RWPE2 (cell line): ENCODE measurements at regions not wholly inside any gene's neighbourhood (a gene's known extent, or its start where the extent isn't known, plus 50 kb on each side); places are given as distances from the start of the nearest gene placed in this dataset.

Experiments used
- ATAC-seq: fragments of 200-7000 bp; cut with Tn5 transposase; 3 replicates; pipeline ENCODE4 v1.9.1; 2021; ENCODE audit warnings: low read depth
- DNase-seq: peaks from one replicate; pipeline ENCODE4 v3.0.0-alpha.2; 2020; ENCODE audit warnings: low spot score
- H3K27ac ChIP-seq: fragments of 450-650 bp; 2 replicates; pipeline ENCODE4 v1.5.1; 2017; ENCODE audit warnings: mild to moderate bottlenecking; ENCODE audit not compliant: poor library complexity, severe bottlenecking
- H3K27me3 ChIP-seq: fragments of 250-450 bp; sonication (Bioruptor Pico); 2 replicates; pipeline ENCODE4 v1.5.1; 2021; ENCODE audit warnings: mild to moderate bottlenecking, moderate library complexity; ENCODE audit not compliant: insufficient read depth, poor library complexity, severe bottlenecking
- H3K36me3 ChIP-seq: fragments of 250-450 bp; sonication (Bioruptor Pico); 2 replicates; pipeline ENCODE4 v1.5.1; 2020; ENCODE audit warnings: low read depth, mild to moderate bottlenecking, moderate library complexity
- H3K4me1 ChIP-seq: fragments of 250-450 bp; sonication (Bioruptor Pico); 2 replicates; pipeline ENCODE4 v1.5.1; 2021; ENCODE audit warnings: mild to moderate bottlenecking, moderate library complexity; ENCODE audit not compliant: insufficient read depth, poor library complexity, severe bottlenecking
- H3K4me3 ChIP-seq: fragments of 250-450 bp; sonication (Bioruptor Pico); 2 replicates; pipeline ENCODE4 v1.5.1; 2021; ENCODE audit warnings: mild to moderate bottlenecking, moderate library complexity; ENCODE audit not compliant: severe bottlenecking
- H3K9me3 ChIP-seq: fragments of 250-450 bp; sonication (Bioruptor Pico); 2 replicates; pipeline ENCODE4 v1.5.1; 2021; ENCODE audit warnings: mild to moderate bottlenecking, moderate library complexity; ENCODE audit not compliant: severe bottlenecking
- CTCF ChIP-seq: fragments of 450-650 bp; IDR thresholded peaks from one replicate; pipeline ENCODE4 v1.5.1; 2017; ENCODE audit warnings: mild to moderate bottlenecking, moderate library complexity; ENCODE audit not compliant: poor library complexity, severe bottlenecking

- H3K27ac ChIP-seq = no peak overlapping the region
- no peaks in the 10 kb centered on the region for H3K4me1 ChIP-seq
- H3K9me3 ChIP-seq = peaks cover 2% of the 10 kb centered on the region
- no peaks in the 10 kb centered on the region for H3K27me3 ChIP-seq
- no peak for TF ChIP-seq CTCF
- no peaks in the 10 kb centered on the region for H3K36me3 ChIP-seq
- H3K4me3 ChIP-seq = no peak overlapping the region
- ATAC-seq = peak; percentile 55
- no peak for DNase-seq
These were observed 540.9 kb downstream of the KIF4B start for GRCh38 chr5:155554500-155554899.

GRCh38 chr5:155556222-155556621 is 542.7 kb downstream of the KIF4B start:
- TF ChIP-seq CTCF = no peak
- Histone ChIP-seq H3K27ac (no peak overlapping the region), H3K36me3 (no peaks in the 10 kb centered on the region), H3K9me3 (no peaks in the 10 kb centered on the region), H3K27me3 (no peaks in the 10 kb centered on the region), H3K4me3 (no peak overlapping the region), H3K4me1 (no peaks in the 10 kb centered on the region)
- ATAC-seq = no peak
- no peak for DNase-seq

- H3K9me3 ChIP-seq = no peaks in the 10 kb centered on the region
- peak; percentile 59; the same call in 2 of the 3 replicates for ATAC-seq
- H3K27me3 ChIP-seq = no peaks in the 10 kb centered on the region
- H3K4me3 ChIP-seq = no peak overlapping the region
- no peaks in the 10 kb centered on the region for H3K36me3 ChIP-seq
- DNase-seq = no peak
- TF ChIP-seq CTCF = no peak
- H3K27ac ChIP-seq = no peak overlapping the region
- no peaks in the 10 kb centered on the region for H3K4me1 ChIP-seq
These were observed 543.1 kb downstream of the KIF4B start for GRCh38 chr5:155556700-155557099.

DNA sequence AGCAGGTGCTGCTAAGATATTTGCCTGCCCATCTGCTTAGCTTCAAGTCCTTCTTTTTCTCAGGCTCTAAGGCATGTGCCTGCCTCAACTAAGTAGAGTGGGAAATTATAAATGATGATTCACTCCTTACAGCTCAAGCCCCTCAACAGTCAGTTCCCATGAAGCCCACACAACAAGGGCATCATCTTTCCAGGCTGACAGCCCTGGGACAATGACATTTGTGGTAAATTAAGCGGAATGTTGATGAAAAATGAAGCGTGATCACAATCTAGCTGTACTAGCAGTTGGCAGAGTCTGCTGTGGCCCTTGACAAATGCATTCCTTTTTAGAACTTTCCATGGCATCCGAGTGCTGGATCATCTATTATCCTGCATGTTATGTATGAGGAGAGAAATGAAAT is 548.6 kb downstream of the KIF4B start:
- H3K27ac ChIP-seq = no peak overlapping the region
- H3K27me3 ChIP-seq = no peaks in the 10 kb centered on the region
- no peaks in the 10 kb centered on the region for H3K36me3 ChIP-seq
- ATAC-seq (no peak), DNase-seq (no peak)
- TF ChIP-seq CTCF = no peak
- H3K9me3 ChIP-seq = no peaks in the 10 kb centered on the region
- H3K4me1 ChIP-seq = no peaks in the 10 kb centered on the region
- no peak overlapping the region for H3K4me3 ChIP-seq

GRCh38 chr5:155564541-155564940 is 551.0 kb downstream of the KIF4B start:
- no peaks in the 10 kb centered on the region for H3K4me1 ChIP-seq
- no peaks in the 10 kb centered on the region for H3K9me3 ChIP-seq
- H3K27ac ChIP-seq = no peak overlapping the region
- no peak for TF ChIP-seq CTCF
- ATAC-seq (no peak), DNase-seq (no peak)
- H3K27me3 ChIP-seq = no peaks in the 10 kb centered on the region
- H3K36me3 ChIP-seq = no peaks in the 10 kb centered on the region
- H3K4me3 ChIP-seq = no peak overlapping the region
